DND-41 (cell line): ENCODE measurements at regions not wholly inside any gene's neighbourhood (a gene's known extent, or its start where the extent isn't known, plus 50 kb on each side); places are given as distances from the start of the nearest gene placed in this dataset.

Experiments used
- ATAC-seq: fragments of 200-7000 bp; cut with Tn5 transposase; 3 replicates; pipeline ENCODE4 v1.9.1; 2021; ENCODE audit warnings: low read depth; ENCODE audit not compliant: insufficient read depth
- DNase-seq: peaks from one replicate; pipeline ENCODE4 v3.0.0-alpha.2; 2020
- H2AFZ ChIP-seq: 2 replicates; pipeline ENCODE4 v1.6.0; 2012; ENCODE audit warnings: low read depth, low read length
- H3K27ac ChIP-seq: 2 replicates; pipeline ENCODE4 v1.5.1; 2012; ENCODE audit warnings: low read length, inconsistent platforms
- H3K27me3 ChIP-seq: fragments of 200-600 bp; sonication (generic); 2 replicates; pipeline ENCODE4 v1.6.0; 2012; ENCODE audit warnings: low read length, mild to moderate bottlenecking, inconsistent platforms; ENCODE audit not compliant: insufficient read depth, poor library complexity
- H3K36me3 ChIP-seq: 2 replicates; pipeline ENCODE4 v1.5.1; 2012; ENCODE audit warnings: low read length, inconsistent platforms; ENCODE audit not compliant: insufficient read depth
- H3K4me1 ChIP-seq: 2 replicates; pipeline ENCODE4 v1.5.1; 2012; ENCODE audit warnings: mild to moderate bottlenecking, low read length; ENCODE audit not compliant: insufficient read depth
- H3K4me2 ChIP-seq: 2 replicates; pipeline ENCODE4 v1.6.0; 2012; ENCODE audit warnings: mild to moderate bottlenecking, moderate library complexity, low read length, inconsistent platforms; ENCODE audit not compliant: insufficient read depth
- H3K4me3 ChIP-seq, 2 experiments: fragments of 200-600 bp in 1 of 2; shearing (Covaris generic) in 1 of 2; 2 replicates each; pipeline ENCODE4 v1.5.1; 2012 to 2016; ENCODE audit warnings: inconsistent platforms in 2 of 2, low read length in 2 of 2, mild to moderate bottlenecking in 2 of 2, low read depth in 1 of 2, moderate library complexity in 1 of 2
- H3K79me2 ChIP-seq: 2 replicates; pipeline ENCODE4 v1.6.0; 2012; ENCODE audit warnings: low read length, inconsistent platforms; ENCODE audit not compliant: insufficient read depth
- H3K9ac ChIP-seq: 2 replicates; pipeline ENCODE4 v1.6.0; 2012; ENCODE audit warnings: low read depth, mild to moderate bottlenecking, inconsistent platforms, low read length, moderate library complexity
- H3K9me3 ChIP-seq: 2 replicates; pipeline ENCODE4 v1.5.1; 2012; ENCODE audit warnings: low read length, moderate library complexity, mild to moderate bottlenecking, inconsistent platforms; ENCODE audit not compliant: insufficient read depth, severe bottlenecking
- H4K20me1 ChIP-seq: 2 replicates; pipeline ENCODE4 v1.6.0; 2012; ENCODE audit warnings: low read length; ENCODE audit not compliant: insufficient read depth
- CTCF ChIP-seq: IDR thresholded peaks from 2 replicates; pipeline ENCODE4 v1.5.1; 2012; ENCODE audit warnings: borderline replicate concordance, low read length, moderate library complexity, mild to moderate bottlenecking; ENCODE audit not compliant: poor library complexity, severe bottlenecking; ENCODE audit errors: extremely low read depth
- EZH2 ChIP-seq: IDR thresholded peaks from 3 replicates; pipeline ENCODE4 v1.6.1; 2012; ENCODE audit warnings: borderline replicate concordance, low read depth, mild to moderate bottlenecking, moderate library complexity, low read length, inconsistent platforms; ENCODE audit not compliant: severe bottlenecking

GRCh38 chr2:128791120-128791984 lies 472.7 kb upstream of the HS6ST1 start:
- Histone ChIP-seq H2AFZ (no peak overlapping the region), H3K4me2 (no peak overlapping the region), H3K4me3 (no peak overlapping the region), H3K9me3 (peaks cover 3% of the 10 kb centered on the region), H3K36me3 (no peaks in the 10 kb centered on the region), H3K79me2 (no peaks in the 10 kb centered on the region), H4K20me1 (no peaks in the 10 kb centered on the region; the same call in 1 of the 2 replicates), H3K9ac (no peak overlapping the region), H3K27me3 (no peaks in the 10 kb centered on the region), H3K4me1 (no peaks in the 10 kb centered on the region), H3K27ac (no peak overlapping the region)
- TF ChIP-seq CTCF (no peak), EZH2 (no peak)
- no peak for ATAC-seq
- DNase-seq = no peak

GRCh38 chr2:128791985-128792320 lies 473.3 kb upstream of the HS6ST1 start:
- H3K27ac ChIP-seq = no peak overlapping the region
- ATAC-seq (no peak), DNase-seq (no peak)
- no peak overlapping the region for H3K4me3 ChIP-seq
- no peaks in the 10 kb centered on the region for H3K4me1 ChIP-seq
- peaks cover 3% of the 10 kb centered on the region for H3K9me3 ChIP-seq
- no peak overlapping the region for H3K9ac ChIP-seq
- H3K79me2 ChIP-seq = no peaks in the 10 kb centered on the region
- no peaks in the 10 kb centered on the region for H3K27me3 ChIP-seq
- no peaks in the 10 kb centered on the region; the same call in 1 of the 2 replicates for H4K20me1 ChIP-seq
- H3K36me3 ChIP-seq = no peaks in the 10 kb centered on the region
- TF ChIP-seq CTCF (no peak), EZH2 (no peak)
- no peak overlapping the region for H2AFZ ChIP-seq
- H3K4me2 ChIP-seq = no peak overlapping the region

- H3K4me3 ChIP-seq = no peak overlapping the region
- H3K4me1 ChIP-seq = no peaks in the 10 kb centered on the region
- DNase-seq = no peak
- no peak overlapping the region for H3K9ac ChIP-seq
- no peaks in the 10 kb centered on the region for H3K27me3 ChIP-seq
- H3K79me2 ChIP-seq = no peaks in the 10 kb centered on the region
- no peak overlapping the region for H2AFZ ChIP-seq
- no peaks in the 10 kb centered on the region for H3K36me3 ChIP-seq
- no peak overlapping the region for H3K4me2 ChIP-seq
- H4K20me1 ChIP-seq = no peaks in the 10 kb centered on the region; the same call in 1 of the 2 replicates
- H3K27ac ChIP-seq = no peak overlapping the region
- TF ChIP-seq CTCF = no peak
- TF ChIP-seq EZH2 = no peak
- ATAC-seq = no peak
- peaks cover 3% of the 10 kb centered on the region for H3K9me3 ChIP-seq
Observed at GRCh38 chr2:128792476-128793054, 473.9 kb upstream of the HS6ST1 start.
